GM06990 (cell line): ENCODE measurements at regions not wholly inside any gene's neighbourhood (a gene's known extent, or its start where the extent isn't known, plus 50 kb on each side); places are given as distances from the start of the nearest gene placed in this dataset.
"Not testable (repeated sequence)": the region's sequence is repeated elsewhere in the genome, so short reads cannot be mapped to it uniquely, and the experiment has no call there.

ENCODE experiments used
- DNase-seq: peaks from one replicate; pipeline ENCODE4 v3.0.0-alpha.2; 2011; ENCODE audit not compliant: insufficient read length; ENCODE audit errors: extremely low read depth
- H3K27me3 ChIP-seq: replicated peaks from 2 replicates; pipeline ENCODE4 v1.6.0; 2011; ENCODE audit warnings: low read length; ENCODE audit not compliant: control insufficient read depth, insufficient read depth
- H3K36me3 ChIP-seq: 2 replicates; pipeline ENCODE4 v1.5.1; 2011; ENCODE audit warnings: low read length; ENCODE audit not compliant: control insufficient read depth, insufficient read depth
- H3K4me3 ChIP-seq: replicated peaks from 2 replicates; pipeline ENCODE4 v1.5.1; 2011; ENCODE audit warnings: low read depth, mild to moderate bottlenecking, control low read depth, low read length

DNA sequence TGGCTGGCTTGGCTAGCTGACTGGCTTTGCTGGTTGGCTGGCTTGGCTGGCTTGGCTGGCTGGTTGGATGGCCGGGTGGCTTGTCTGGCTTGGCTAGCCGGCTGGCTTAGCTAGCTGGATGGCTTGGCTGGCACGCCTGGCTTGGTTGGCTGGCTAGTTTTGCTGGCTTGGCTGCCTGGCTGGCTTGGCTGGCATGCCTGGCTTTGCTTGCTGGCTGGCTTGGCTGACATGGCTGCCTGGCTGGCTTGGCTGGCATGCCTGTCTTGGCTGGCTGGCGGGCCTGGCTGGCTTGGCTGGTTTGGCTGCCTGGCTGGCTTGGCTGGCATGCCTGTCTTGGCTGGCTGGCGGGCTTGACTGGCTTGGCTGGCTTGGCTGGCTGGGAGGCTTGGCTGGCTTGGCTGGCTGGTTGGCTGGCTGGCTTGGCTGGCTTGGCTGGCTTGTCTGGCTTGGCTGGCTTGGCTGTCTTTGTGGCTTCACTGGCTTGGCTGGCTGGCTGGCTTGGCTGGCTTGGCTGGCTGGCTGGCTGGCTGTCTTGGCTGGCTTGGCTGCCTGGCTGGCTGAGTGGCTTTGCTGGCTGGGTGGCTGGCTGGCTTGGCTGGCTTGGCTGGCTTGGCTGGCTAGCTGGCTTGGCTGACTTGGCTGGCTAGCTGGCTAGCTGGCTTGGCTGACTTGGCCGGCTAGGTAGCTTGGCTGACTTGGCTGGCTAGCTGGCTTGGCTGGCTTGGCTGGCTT is 2808.9 kb downstream of the RPIA start:
- not testable (repeated sequence) for DNase-seq, H3K36me3 ChIP-seq, H3K4me3 ChIP-seq, H3K27me3 ChIP-seq

DNA sequence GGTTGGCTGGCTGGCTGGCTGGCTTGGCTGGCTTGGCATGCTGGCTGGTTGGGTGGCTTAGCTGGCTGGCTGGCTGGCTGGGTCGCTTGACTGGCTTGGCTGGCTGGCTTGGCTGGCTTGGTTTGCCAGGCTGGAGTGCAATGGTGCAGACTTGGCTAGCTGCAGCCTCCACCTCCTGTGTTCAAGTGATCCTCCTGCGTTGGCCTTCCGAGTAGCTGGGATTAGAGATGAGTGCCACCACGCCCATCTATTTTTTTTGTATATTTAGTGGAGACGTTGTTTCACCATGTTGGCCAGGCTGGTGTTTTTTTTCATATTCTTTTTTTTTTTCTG is 2809.5 kb downstream of the RPIA start:
- not testable (repeated sequence) for DNase-seq, H3K27me3 ChIP-seq, H3K36me3 ChIP-seq, H3K4me3 ChIP-seq

DNA sequence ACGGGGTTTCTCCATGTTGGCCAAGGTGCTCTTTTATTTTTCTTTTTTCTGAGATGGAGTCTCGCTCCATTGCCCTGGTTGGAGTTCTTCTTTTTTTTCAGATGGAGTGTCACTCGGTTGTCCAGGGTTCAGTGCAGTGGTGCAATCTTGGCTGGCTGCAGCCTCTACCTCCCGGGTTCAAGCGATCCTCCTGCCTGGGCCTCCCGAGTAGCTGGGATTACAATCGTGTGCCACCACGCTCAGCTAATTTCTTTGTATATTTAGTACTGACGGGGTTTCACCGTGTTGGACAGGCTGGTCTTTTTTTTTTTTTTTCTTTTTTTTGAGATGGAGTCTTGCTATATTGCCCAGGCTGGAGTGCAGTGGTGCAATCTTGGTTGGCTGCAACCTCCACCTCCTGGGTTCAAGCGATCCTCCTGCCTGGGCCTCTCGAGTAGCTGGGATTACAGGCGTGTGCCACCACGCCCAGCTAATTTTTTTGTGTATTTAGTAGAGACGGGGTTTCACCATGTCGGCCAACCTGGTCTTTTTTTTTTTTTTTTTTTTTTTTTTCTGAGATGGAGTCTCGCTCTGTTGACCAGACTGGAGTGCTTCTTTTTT is 2810.1 kb downstream of the RPIA start:
- not testable (repeated sequence) for H3K27me3 ChIP-seq, H3K36me3 ChIP-seq, H3K4me3 ChIP-seq, DNase-seq

DNA sequence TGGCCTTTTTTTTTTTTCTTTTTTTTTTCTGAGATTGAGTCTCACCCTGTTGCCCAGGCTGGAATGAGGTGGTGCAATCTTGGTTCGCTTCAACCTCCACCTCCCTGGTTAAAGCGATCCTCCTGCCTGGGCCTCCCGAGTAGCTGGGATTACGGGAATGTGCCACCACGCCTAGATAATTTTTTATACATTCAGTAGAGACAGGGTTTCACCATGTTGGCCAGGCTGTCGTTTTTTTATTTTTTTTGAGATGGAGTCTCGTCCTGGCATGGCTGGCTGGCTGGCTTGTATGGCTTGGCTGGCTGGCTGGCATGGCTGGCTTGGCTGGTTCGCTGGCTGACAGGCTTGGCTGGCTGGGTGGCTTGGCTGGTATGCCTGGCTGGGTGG is 2812.1 kb downstream of the RPIA start:
- H3K36me3 ChIP-seq, H3K4me3 ChIP-seq, DNase-seq, H3K27me3 ChIP-seq: not testable (repeated sequence)

DNA sequence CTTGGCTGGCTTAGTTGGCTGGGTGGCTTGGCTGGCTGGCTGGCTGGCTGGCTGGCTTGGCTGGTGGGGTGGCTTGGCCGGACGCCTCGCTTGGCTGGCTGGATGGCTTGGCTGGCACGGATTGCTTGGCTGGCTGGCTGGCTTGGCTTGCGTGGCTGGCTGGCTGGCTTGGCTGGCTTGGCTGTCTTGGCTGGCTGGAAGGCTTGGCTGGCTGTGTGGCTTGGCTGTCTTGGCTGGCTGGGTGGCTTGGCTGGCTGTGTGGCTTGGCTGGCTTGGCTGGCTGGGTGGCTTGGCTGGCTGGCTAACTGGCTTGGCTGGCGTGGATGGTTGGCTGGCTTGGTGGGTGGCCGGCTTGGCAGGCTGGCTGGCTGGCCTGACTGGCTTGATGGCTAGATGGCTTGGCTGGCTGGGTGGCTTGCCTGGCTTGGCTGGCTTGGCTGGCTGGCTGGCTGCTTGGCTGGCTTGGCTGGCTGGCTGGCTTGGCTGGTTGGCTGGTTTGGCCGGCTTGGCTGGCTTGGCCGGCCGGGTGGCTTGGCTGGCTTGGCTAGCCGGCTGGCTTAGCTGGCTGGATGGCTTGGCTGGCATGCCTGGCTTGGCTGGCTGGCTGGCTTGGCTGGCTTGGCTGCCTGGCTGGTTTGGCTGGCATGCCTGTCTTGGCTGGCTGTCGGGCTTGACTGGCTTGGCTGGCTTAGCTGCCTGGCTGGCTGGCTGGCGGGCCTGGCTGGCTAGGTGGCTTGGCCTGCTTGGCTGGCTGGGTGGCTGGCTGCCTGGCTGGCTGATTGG is 2812.7 kb downstream of the RPIA start:
- H3K27me3 ChIP-seq, H3K36me3 ChIP-seq, H3K4me3 ChIP-seq, DNase-seq: not testable (repeated sequence)

DNA sequence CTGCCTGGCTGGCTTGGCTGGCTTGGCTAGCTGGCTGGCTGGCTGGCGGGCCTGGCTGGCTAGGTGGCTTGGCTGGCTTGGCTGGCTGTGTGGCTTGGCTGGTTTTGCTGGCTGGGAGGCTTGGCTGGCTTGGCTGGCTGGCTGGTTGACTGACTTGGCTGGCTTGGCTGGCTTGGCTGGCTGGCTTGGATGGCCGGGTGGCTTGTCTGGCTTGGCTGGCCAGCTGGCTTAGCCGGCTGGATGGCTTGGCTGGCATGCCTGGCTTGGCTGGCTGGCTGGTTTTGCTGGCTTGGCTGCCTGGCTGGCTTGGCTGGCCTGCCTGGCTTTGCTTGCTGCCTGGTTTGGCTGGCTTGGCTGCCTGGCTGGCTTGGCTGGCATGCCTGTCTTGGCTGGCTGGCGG is 2817.3 kb downstream of the RPIA start:
- H3K4me3 ChIP-seq, H3K36me3 ChIP-seq, H3K27me3 ChIP-seq, DNase-seq: not testable (repeated sequence)

DNA sequence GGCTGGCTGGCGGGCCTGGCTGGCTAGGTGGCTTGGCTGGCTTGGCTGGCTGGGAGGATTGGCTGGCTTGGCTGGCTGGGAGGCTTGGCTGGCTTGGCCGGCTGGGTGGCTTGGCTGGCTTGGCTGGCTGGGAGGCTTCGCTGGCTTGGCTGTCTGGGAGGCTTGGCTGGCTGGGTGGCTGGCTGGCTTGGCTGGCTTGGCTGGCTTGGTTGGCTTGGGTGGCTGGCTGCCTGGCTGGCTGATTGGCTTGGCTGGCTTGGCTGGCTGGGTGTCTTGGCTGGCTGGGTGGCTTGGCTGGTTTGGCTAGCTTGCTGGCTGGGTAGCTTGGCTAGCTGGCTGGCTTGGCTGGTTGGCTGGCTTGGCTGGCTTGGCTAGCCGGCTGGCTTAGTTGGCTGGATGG is 2817.8 kb downstream of the RPIA start:
- not testable (repeated sequence) for H3K36me3 ChIP-seq, DNase-seq, H3K27me3 ChIP-seq, H3K4me3 ChIP-seq

DNA sequence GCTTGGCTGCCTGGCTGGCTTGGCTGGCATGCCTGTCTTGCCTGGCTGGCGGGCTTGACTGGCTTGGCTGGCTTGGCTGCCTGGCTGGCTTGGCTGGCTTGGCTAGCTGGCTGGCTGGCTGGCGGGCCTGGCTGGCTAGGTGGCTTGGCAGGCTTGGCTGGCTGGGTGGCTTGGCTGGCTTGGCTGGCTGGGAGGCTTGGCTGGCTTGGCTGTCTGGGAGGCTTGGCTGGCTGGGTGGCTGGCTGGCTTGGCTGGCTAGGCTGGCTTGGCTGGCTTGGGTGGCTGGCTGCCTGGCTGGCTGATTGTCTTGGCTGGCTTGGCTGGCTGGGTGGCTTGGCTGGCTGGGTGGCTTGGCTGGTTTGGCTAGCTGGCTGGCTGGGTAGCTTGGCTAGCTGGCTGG is 2819.7 kb downstream of the RPIA start:
- not testable (repeated sequence) for H3K36me3 ChIP-seq, H3K4me3 ChIP-seq, DNase-seq, H3K27me3 ChIP-seq

DNA sequence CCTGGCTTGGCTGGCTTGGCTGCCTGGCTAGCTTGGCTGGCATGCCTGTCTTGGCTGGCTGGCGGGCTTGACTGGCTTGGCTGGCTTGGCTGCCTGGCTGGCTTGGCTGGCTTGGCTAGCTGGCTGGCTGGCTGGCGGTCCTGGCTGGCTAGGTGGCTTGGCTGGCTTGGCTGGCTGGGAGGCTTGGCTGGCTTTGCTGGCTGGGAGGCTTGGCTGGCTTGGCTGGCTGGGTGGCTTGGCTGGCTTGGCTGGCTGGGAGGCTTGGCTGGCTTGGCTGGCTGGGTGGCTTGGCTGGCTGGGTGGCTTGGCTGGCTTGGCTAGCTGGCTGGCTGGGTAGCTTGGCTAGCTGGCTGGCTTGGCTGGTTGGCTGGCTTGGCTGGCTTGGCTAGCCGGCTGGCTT is 2824.5 kb downstream of the RPIA start:
- not testable (repeated sequence) for H3K4me3 ChIP-seq, H3K27me3 ChIP-seq, H3K36me3 ChIP-seq, DNase-seq

DNA sequence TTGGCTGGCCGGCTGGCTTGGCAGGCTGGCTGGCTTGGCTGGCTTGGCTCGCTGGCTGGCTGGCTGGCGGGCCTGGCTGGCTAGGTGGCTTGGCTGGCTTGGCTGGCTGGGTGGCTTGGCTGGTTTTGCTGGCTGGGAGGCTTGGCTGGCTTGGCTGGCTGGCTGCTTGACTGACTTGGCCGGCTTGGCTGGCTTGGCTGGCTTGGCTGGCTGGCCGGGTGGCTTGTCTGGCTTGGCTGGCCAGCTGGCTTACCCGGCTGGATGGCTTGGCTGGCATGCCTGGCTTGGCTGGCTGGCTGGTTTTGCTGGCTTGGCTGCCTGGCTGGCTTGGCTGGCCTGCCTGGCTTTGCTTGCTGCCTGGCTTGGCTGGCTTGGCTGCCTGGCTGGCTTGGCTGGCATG is 2825.2 kb downstream of the RPIA start:
- DNase-seq, H3K4me3 ChIP-seq, H3K27me3 ChIP-seq, H3K36me3 ChIP-seq: not testable (repeated sequence)

DNA sequence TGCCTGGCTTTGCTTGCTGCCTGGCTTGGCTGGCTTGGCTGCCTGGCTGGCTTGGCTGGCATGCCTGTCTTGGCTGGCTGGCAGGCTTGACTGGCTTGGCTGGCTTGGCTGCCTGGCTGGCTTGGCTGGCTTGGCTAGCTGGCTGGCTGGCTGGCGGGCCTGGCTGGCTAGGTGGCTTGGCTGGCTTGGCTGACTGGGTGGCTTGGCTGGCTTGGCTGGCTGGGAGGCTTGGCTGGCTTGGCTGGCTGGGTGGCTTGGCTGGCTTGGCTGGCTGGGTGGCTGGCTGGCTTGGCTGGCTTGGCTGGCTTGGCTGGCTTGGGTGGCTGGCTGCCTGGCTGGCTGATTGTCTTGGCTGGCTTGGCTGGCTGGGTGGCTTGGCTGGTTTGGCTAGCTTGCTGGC is 2826.4 kb downstream of the RPIA start:
- not testable (repeated sequence) for DNase-seq, H3K27me3 ChIP-seq, H3K4me3 ChIP-seq, H3K36me3 ChIP-seq

DNA sequence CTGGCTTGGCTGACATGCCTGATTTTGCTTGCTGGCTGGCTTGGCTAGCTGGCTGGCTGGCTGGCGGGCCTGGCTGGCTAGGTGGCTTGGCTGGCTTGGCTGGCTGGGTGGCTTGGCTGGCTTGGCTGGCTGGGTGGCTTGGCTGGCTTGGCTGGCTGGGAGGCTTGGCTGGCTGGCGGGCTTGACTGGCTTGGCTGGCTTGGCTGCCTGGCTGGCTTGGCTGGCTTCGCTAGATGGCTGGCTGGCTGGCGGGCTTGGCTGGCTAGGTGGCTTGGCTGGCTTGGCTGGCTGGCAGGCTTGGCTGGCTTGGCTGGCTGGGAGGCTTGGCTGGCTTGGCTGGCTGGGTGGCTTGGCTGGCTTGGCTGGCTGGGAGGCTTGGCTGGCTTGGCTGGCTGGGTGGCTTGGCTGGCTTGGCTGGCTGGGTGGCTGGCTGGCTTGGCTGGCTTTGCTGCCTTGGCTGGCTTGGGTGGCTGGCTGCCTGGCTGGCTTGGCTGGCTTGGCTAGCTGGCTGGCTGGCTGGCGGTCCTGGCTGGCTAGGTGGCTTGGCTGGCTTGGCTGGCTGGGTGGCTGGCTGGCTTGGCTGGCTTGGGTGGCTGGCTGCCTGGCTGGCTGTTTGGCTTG is 2827.0 kb downstream of the RPIA start:
- not testable (repeated sequence) for H3K36me3 ChIP-seq, H3K4me3 ChIP-seq, DNase-seq, H3K27me3 ChIP-seq

DNA sequence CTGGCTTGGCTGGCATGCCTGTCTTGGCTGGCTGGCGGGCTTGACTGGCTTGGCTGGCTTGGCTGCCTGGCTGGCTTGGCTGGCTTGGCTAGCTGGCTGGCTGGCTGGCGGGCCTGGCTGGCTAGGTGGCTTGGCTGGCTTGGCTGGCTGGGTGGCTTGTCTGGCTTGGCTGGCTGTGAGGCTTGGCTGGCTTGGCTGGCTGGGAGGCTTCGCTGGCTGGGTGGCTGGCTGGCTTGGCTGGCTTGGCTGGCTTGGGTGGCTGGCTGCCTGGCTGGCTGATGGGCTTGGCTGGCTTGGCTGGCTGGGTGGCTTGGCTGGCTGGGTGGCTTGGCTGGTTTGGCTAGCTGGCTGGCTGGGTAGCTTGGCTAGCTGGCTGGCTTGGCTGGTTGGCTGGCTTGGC is 2827.9 kb downstream of the RPIA start:
- not testable (repeated sequence) for H3K36me3 ChIP-seq, H3K4me3 ChIP-seq, DNase-seq

DNA sequence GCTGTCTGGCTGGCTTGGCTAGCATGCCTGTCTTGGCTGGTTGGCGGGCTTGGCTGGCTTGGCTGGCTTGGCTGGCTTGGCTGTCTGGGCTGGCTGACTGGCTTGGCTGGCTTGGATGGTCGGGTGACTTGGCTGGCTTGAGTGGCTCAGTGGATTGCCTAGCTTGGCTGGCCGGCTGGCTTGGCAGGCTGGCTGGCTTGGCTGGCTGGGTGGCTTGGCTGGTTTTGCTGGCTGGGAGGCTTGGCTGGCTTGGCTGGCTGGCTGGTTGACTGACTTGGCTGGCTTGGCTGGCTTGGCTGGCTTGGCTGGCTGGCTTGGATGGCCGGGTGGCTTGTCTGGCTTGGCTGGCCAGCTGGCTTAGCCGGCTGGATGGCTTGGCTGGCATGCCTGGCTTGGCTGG is 2828.4 kb downstream of the RPIA start:
- not testable (repeated sequence) for H3K4me3 ChIP-seq, H3K36me3 ChIP-seq, H3K27me3 ChIP-seq, DNase-seq

More for the DNA sequence above, 2827.9 kb downstream of the RPIA start:
- not testable (repeated sequence) for H3K27me3 ChIP-seq
